ENCODE measurements at regions not wholly inside any gene's neighbourhood (a gene's known extent, or its start where the extent isn't known, plus 50 kb on each side); places are given as distances from the start of the nearest gene placed in this dataset.
"Not testable (repeated sequence)": the region's sequence is repeated elsewhere in the genome, so short reads cannot be mapped to it uniquely, and the experiment has no call there.

DNA sequence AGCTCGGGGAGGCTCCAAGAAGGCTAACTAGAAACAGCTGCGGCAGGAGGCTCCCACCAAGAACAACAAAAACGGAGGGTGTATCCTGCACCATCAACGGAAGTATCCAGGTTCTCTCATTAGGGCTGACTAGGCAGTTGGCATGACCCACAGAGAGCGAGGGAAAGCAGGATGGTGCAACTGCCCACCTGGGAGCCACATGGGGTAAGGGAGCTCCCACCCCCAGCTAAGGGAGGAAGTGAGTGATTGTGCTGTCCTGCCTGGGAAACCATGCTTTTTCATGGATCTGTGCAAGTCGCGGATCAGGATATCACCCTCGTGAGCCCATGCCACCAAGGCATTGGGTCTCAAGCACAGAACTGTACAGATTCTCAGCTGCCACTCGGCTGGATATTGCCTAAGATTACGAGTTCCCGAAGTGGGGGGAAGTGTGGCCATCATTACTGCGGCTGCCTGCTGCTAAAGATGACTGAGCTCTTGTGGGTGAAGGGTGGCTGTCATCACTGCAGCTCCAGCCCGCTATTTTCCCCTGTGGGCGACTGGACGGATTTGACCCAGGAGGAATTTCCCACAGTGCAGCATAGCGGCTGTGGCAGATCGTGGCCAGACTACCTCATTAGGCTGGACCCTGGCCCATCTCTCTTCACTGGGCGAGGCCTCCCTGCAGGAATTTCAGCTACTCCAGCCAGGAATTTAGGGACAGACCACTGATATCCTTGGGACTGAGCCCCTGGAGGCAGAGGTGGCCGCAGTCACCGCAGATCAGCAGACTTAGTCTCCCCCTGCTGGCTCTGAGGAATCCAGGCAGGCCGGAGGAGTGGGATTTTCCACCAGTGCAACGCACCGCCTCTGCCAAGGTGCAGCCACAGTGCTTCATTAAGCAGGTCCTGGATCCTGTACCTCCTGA, 515.7 kb downstream of the FRK start:
- Histone ChIP-seq H3K4me1 (no peaks in the 10 kb centered on the region), H3K27ac (no peak overlapping the region), H3K9me3 (peaks cover 0 to 16% (median 3%) of the 10 kb centered on the region in 8 donors), H3K4me3 (no peak overlapping the region), H3K27me3 (replicated peaks in 1 of 7) (no peaks in the 10 kb centered on the region), H3K36me3 (no peaks in the 10 kb centered on the region)
- 80 to 86% (median 84%) methylated on average over 21 to 23 of the region's 23 CpGs for WGBS, 5 donors
- DNase-seq: peak; percentile 36
- intact Hi-C loops (cut with DNase I; ENCODE audit: low total_unique reads): no loop called here
- TF ChIP-seq POLR2AphosphoS5 (IDR thresholded peaks at IDR 0.05): no peak
- TF ChIP-seq, protein P1, sequence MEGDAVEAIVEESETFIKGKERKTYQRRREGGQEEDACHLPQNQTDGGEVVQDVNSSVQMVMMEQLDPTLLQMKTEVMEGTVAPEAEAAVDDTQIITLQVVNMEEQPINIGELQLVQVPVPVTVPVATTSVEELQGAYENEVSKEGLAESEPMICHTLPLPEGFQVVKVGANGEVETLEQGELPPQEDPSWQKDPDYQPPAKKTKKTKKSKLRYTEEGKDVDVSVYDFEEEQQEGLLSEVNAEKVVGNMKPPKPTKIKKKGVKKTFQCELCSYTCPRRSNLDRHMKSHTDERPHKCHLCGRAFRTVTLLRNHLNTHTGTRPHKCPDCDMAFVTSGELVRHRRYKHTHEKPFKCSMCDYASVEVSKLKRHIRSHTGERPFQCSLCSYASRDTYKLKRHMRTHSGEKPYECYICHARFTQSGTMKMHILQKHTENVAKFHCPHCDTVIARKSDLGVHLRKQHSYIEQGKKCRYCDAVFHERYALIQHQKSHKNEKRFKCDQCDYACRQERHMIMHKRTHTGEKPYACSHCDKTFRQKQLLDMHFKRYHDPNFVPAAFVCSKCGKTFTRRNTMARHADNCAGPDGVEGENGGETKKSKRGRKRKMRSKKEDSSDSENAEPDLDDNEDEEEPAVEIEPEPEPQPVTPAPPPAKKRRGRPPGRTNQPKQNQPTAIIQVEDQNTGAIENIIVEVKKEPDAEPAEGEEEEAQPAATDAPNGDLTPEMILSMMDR (IDR thresholded peaks at IDR 0.05 in 8 of 11, conservative IDR thresholded peaks at IDR 0.05 in 3 of 11): no peak
- TF ChIP-seq POLR2A (IDR thresholded peaks at IDR 0.05): no peak

DNA sequence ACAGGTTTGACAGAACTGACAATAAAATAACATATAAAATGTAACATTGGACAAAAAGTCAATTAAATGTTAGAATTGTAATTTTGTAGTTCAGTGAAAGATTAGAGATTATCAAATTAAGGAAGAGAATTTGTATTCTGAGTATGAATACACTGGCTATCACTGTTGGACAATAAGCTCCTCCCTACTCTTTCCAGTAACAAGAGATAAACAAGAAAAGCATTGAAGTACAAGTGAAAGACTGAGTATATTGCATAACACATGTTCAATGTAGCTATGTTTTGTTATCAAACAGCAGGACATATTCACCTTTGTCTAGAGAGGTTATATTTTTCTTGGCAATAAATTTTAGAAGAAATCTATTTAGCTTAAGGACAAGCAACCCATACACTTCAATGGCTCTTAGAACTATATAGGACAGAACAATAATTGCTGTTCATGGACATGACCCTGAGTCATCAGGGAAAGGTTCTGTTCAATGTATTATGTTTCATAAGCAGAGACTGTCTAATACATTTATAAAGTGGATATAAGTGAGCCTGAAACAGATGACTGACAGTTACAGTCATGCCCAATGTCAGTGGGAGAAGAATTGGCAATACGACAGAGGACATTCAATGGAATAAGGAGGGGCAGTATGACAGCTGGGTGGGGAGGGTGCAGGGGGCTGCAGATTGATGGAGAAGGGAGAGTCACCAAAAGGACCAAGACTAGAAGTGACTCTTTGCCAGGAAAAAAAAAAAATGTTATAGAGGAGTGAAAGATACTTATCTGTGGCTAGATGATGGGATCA, 520.4 kb downstream of the FRK start:
- Histone ChIP-seq H3K9me3 (peaks cover 0 to 8% (median under 1%) of the 10 kb centered on the region in 8 donors), H3K4me1 (no peaks in the 10 kb centered on the region), H3K27ac (no peak overlapping the region), H3K27me3 (replicated peaks in 1 of 7) (no peaks in the 10 kb centered on the region), H3K4me3 (no peak overlapping the region), H3K36me3 (no peaks in the 10 kb centered on the region)
- intact Hi-C loops (cut with DNase I; ENCODE audit: low total_unique reads): no loop called here
- 87 to 100% (median 90%) methylated on average over 1 of the region's 1 CpG for WGBS, 5 donors
- DNase-seq: no peak
- TF ChIP-seq POLR2A (IDR thresholded peaks at IDR 0.05): no peak
- TF ChIP-seq, protein P1 (IDR thresholded peaks at IDR 0.05 in 8 of 11, conservative IDR thresholded peaks at IDR 0.05 in 3 of 11): no peak
- TF ChIP-seq POLR2AphosphoS5 (IDR thresholded peaks at IDR 0.05): no peak

DNA sequence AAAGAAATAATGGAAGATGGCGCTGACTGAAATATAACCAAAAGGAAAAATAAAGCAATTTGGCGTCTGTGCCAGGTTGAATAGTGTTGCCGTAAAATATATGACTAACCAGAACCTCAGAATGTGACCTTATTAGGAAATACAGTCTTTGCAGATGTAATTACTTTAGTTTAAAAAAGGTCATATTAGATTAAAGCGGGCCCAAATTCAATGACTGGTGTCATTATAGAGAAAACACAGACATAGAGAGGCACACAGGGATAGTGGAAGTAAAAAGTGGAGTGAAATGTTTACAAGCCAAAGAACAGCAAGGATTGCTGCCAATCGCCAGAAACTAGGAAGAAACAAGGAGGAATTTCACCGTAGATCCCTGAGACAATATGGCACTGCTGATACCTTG, 521.2 kb downstream of the FRK start:
- Histone ChIP-seq H3K27ac (no peak overlapping the region), H3K27me3 (replicated peaks in 1 of 7) (no peaks in the 10 kb centered on the region), H3K4me1 (no peaks in the 10 kb centered on the region), H3K36me3 (no peaks in the 10 kb centered on the region), H3K9me3 (peaks cover 0 to under 1% (median 0%) of the 10 kb centered on the region in 8 donors), H3K4me3 (no peak overlapping the region)
- no peak for DNase-seq
- 87 to 95% (median 89%) methylated on average over 6 of the region's 6 CpGs for WGBS, 5 donors
- intact Hi-C loops (cut with DNase I; ENCODE audit: low total_unique reads): no loop called here
- TF ChIP-seq, protein P1 (IDR thresholded peaks at IDR 0.05 in 8 of 11, conservative IDR thresholded peaks at IDR 0.05 in 3 of 11): no peak
- TF ChIP-seq POLR2A (IDR thresholded peaks at IDR 0.05): no peak
- no peak for TF ChIP-seq POLR2AphosphoS5 (IDR thresholded peaks at IDR 0.05)

DNA sequence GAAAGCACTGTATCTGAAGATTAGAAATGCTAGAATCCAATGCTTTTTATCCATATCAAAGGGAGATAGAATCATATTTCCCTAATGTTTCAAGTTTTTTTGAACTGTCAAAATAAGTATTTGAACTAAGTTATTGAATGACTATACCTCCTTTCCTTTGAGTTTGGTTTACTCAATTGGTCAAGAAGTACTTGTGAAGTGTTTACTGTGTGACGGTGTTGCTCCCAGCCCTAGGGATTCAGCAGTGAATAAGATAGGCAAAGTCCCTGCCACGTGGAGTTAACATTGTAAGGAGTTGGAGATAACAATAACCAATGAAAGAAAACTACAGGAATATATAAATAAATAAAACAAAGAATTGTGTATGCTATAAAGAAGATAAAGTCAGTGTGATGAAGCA, 535.9 kb downstream of the FRK start:
- intact Hi-C loops (cut with DNase I; ENCODE audit: low total_unique reads): no loop called here
- DNase-seq: no peak
- 59 to 67% (median 62%) methylated on average over 2 of the region's 2 CpGs for whole genome bisulfite sequencing, 5 donors

DNA sequence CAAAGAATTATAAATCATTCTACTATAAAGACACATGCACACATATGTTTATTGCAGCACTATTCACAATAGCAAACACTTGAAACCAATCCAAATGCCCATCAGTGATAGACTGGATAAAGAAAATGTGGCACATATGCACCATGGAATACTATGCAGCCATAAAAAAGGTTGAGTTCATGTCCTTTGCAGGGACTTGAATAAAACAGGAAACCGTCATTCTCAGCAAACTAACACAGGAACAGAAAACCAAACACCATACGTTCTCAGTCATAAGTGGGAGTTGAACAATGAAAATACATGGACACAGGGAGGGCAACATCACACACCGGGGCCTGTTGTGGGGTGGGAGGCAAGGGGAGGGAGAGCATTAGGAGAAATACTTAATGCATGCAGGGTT, 538.9 kb downstream of the FRK start:
- DNase-seq; H3K36me3 ChIP-seq; H3K27ac ChIP-seq; H3K4me1 ChIP-seq; H3K27me3 ChIP-seq (replicated peaks in 1 of 7); H3K4me3 ChIP-seq; intact Hi-C loops (cut with DNase I; ENCODE audit: low total_unique reads): not testable (repeated sequence)
- 63 to 73% (median 68%) methylated on average over 3 of the region's 3 CpGs for WGBS, 5 donors
- peaks cover 0 to 43% (median 31%) of the 10 kb centered on the region in 8 donors for H3K9me3 ChIP-seq

More for the DNA sequence above, 535.9 kb downstream of the FRK start:
- TF ChIP-seq, protein P1 (IDR thresholded peaks at IDR 0.05 in 8 of 11, conservative IDR thresholded peaks at IDR 0.05 in 3 of 11): no peak
- TF ChIP-seq POLR2AphosphoS5 (IDR thresholded peaks at IDR 0.05) (no peak), POLR2A (IDR thresholded peaks at IDR 0.05) (no peak)
- Histone ChIP-seq H3K27ac (no peak overlapping the region), H3K4me3 (no peak overlapping the region), H3K36me3 (no peaks in the 10 kb centered on the region), H3K27me3 (replicated peaks in 1 of 7) (no peaks in the 10 kb centered on the region), H3K4me1 (no peaks in the 10 kb centered on the region), H3K9me3 (peaks cover 0 to 30% (median 26%) of the 10 kb centered on the region in 8 donors)
